Stimulated activated effector memory CD8-positive, alpha-beta T cell treated with anti-CD3 and anti-CD28 coated beads, Interleukin-12 subunit alpha, Interleukin-12 subunit beta, amount 100 ng/mL, for 72 hours (primary cell): ENCODE measurements at regions not wholly inside any gene's neighbourhood (a gene's known extent, or its start where the extent isn't known, plus 50 kb on each side); places are given as distances from the start of the nearest gene placed in this dataset.
A peak's percentile ranks its signal among the peaks of the same experiment; 100 is the strongest.
"Not testable (repeated sequence)": the region's sequence is repeated elsewhere in the genome, so short reads cannot be mapped to it uniquely, and the experiment has no call there.

Experiments
- ATAC-seq: fragments of 150-1000 bp; cut with Tn5 transposase; 2 replicates; pipeline ENCODE4 v1.10.0; 2021
- DNase-seq, 2 donors: peaks; one replicate each; pipeline ENCODE4 v3.0.0; 2021 to 2022; ENCODE audit warnings: low spot score in 2 of 2
- H3K27ac Mint-ChIP-seq: one replicate; pipeline ENCODE4 v1.8.0; 2022; ENCODE audit warnings: mild to moderate bottlenecking, mixed read lengths
- H3K36me3 Mint-ChIP-seq: one replicate; pipeline ENCODE4 v1.8.0; 2022; ENCODE audit warnings: mild to moderate bottlenecking, mixed read lengths
- H3K4me1 Mint-ChIP-seq: one replicate; pipeline ENCODE4 v1.8.0; 2022; ENCODE audit warnings: mixed read lengths
- H3K4me3 Mint-ChIP-seq: one replicate; pipeline ENCODE4 v1.8.0; 2022; ENCODE audit warnings: mild to moderate bottlenecking, mixed read lengths
- H3K9me3 Mint-ChIP-seq: one replicate; pipeline ENCODE4 v1.8.0; 2022; ENCODE audit warnings: mixed read lengths

DNA sequence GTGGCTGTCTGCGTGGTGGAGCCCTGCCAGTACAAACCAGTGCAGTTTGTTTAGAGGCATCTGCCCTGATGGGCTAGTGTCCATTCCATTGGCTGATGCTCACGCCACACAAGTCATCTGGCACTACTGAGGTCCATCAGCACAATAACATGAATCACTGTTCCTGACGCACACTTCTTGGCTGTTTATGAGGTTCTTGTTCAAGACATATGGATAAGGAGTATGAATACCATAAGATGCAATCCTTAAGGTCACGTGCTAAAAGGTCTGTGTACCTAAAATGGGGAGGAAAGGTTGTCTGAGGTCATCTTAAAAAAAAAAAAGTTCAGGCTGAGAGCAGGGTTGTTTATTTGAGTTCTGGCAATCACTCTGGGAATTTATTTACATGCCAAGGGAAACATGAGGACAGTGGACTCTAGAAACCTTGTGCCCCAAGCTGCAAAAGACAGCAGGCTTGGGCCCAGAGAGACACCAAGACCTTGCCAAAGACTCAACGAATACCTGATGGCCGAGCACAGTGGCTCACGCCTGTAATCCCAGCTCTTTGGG lies 54.1 kb upstream of the SHLD1 start:
- Mint-ChIP-seq H3K4me3 (no peak overlapping the region), H3K9me3 (no peaks in the 10 kb centered on the region), H3K36me3 (no peaks in the 10 kb centered on the region), H3K27ac (no peak overlapping the region), H3K4me1 (no peaks in the 10 kb centered on the region)
- DNase-seq, result no peak
- no peak for ATAC-seq

DNA sequence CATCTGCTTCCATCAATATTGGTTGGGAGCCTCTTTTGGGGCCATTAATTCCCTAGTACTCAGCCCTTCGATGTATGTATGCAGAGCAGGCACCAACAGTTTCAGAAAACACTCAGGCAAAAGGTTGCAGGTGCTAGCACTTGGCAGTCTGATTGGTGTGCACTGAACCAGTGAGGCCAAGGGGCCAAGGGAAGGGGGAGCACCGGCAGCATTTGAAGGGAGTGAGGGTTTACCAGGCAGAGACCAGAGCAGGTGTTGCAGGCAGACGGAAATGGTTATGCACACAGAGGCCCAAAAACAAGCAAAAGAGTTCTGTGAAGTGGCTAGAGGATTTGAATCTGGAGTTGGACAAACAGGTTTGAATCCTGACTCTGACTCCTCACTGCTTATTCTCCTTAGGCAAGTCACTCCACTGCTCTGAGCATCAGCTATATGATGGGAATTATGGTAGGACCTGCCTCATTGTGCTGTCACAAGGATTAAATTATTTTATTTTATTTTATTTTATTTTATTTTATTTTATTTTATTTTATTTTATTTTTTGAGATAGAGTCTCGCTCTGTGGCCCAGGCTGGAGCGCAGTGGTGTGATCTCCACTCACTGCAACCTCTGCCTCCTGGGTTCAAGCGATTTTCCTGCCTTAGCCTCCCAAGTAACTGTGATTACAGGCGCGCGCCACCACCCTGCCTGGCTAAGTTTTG lies 58.1 kb upstream of the SHLD1 start:
- no peak for DNase-seq
- Mint-ChIP-seq H3K27ac (no peak overlapping the region), H3K9me3 (no peaks in the 10 kb centered on the region), H3K4me1 (no peaks in the 10 kb centered on the region), H3K4me3 (no peak overlapping the region), H3K36me3 (no peaks in the 10 kb centered on the region)
- no peak for ATAC-seq

DNA sequence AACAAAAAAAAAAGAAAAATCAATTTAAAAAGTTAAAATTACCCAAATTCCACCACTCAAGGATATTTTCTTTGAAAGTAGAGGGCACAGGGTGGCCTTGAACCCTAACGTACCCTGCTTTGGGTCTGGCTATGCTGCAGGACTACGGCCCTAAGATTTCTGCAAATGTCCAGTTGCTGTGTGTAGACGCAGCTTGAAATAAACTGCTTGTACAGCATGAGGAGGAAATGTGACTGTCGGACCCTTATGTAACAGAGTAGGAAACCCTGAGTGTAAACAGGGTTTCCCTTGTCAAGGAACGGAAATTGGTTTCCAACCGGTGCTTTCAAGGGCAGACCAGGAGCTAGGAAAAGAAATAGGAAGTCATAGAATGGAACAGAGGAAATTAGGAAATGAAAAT lies 60.7 kb upstream of the SHLD1 start:
- ATAC-seq (no peak), DNase-seq (no peak)
- H3K27ac Mint-ChIP-seq, result no peak overlapping the region
- H3K9me3 Mint-ChIP-seq, result no peaks in the 10 kb centered on the region
- no peaks in the 10 kb centered on the region for H3K36me3 Mint-ChIP-seq
- no peaks in the 10 kb centered on the region for H3K4me1 Mint-ChIP-seq
- no peak overlapping the region for H3K4me3 Mint-ChIP-seq

DNA sequence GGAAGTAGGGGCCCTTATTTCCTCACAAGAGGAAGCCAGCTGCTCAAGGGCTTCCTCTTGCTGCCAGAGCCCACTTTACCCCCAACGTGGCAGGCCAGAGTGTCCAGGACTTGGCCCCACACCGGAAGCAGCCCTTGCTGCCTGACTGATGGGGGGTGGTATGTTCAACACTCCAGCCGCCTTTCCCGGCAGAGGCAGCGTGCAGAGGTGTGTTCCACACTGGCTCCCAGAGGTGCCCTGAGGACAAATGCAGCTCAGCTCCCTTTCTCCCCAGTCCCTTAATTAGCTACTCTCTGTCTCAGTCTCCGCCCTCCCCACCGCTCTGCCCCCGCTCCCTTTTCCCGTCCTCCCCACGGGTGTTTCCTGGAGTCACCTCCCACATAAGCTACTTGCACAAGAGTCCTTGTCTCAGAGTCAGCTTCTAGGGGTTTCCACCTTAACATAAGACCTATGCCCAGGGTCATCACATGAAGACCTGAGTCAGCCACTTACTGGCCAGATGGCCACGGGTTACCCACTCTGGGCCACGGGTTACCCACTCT lies 61.7 kb upstream of the SHLD1 start:
- no peak overlapping the region for H3K27ac Mint-ChIP-seq
- H3K4me1 Mint-ChIP-seq, result no peaks in the 10 kb centered on the region
- H3K36me3 Mint-ChIP-seq, result no peaks in the 10 kb centered on the region
- H3K9me3 Mint-ChIP-seq, result no peaks in the 10 kb centered on the region
- ATAC-seq (no peak), DNase-seq (no peak)
- no peak overlapping the region for H3K4me3 Mint-ChIP-seq

DNA sequence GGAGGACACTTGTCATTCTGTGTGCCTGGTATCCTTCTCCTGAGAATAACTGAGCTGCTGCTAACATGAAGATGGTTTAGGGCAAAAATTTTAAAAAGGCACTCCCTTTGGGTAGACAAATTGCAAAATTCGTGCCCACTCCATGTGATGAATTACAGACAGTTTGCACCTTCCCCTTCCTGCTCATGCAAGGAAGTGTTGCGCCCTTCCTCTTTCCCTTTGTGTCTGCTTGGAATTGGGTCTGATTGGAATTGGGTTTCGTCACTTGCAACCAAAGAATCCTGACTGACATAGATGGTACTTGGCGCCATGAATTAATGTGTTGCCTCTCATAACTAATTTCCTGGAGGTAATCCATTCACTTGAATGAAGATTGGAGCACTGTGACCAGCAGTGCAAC lies 62.3 kb upstream of the SHLD1 start:
- H3K36me3 Mint-ChIP-seq, result no peaks in the 10 kb centered on the region
- no peak for ATAC-seq
- no peaks in the 10 kb centered on the region for H3K9me3 Mint-ChIP-seq
- no peak overlapping the region for H3K27ac Mint-ChIP-seq
- H3K4me1 Mint-ChIP-seq, result no peaks in the 10 kb centered on the region
- no peak overlapping the region for H3K4me3 Mint-ChIP-seq
- DNase-seq, result no peak

DNA sequence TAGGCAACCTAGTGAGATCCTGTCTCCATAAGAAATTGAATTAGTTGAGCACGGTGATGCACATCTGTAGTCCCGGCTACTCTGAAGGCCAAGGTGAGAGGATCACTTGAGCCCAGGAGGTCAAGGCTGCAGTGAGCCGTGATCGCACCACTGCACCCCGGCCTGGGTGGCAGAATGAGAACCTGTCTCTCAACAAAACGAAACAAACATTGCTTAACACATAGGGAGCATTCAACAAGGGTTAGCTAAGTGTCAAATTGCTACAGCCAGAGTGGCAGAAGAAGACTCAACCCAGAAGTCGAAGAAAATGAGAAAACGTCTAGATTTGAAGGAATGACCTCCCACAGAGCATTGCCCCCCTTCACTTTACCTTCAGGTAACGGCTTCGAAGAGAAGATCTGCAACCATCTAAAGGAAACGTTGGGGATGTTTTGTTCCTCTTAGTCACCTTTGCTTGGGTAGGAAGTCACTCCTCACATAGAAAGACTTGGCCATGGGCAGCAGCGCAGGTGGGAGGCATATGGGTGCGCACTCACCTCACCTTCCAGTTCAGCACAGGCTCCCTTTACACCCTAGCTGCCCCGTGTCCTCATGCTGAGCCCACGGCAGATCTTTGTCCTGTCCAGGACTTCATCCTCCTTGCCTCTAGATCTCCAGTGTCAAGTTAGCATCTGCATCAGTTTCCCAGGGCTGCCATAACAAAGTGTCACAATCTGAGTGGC lies 63.7 kb upstream of the SHLD1 start:
- ATAC-seq, result no peak
- Mint-ChIP-seq H3K4me1 (no peaks in the 10 kb centered on the region), H3K36me3 (no peaks in the 10 kb centered on the region), H3K9me3 (no peaks in the 10 kb centered on the region), H3K27ac (no peak overlapping the region), H3K4me3 (no peak overlapping the region)
- DNase-seq, result no peak

DNA sequence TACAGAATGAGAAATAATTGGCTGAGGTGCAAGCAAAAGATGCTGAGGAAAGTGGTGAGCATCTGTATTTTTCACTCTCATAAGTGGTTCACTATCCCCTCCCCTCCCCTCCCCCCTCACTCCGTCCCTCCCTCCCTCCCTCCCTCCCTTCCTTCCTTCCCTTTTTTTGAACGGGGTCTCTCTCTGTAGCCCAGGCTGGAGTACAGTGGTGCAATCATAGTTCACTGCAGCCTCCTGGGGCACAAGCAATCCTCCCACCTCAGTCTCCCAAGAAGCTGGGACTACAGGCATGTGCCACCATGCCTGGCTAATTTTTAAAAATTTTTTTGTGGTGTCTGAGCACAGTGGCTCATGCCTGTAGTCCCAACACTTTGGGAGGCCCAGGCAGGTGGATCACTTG lies 67.6 kb upstream of the SHLD1 start:
- not testable (repeated sequence) for ATAC-seq, H3K4me3 Mint-ChIP-seq, H3K27ac Mint-ChIP-seq, H3K36me3 Mint-ChIP-seq, DNase-seq, H3K4me1 Mint-ChIP-seq, H3K9me3 Mint-ChIP-seq

DNA sequence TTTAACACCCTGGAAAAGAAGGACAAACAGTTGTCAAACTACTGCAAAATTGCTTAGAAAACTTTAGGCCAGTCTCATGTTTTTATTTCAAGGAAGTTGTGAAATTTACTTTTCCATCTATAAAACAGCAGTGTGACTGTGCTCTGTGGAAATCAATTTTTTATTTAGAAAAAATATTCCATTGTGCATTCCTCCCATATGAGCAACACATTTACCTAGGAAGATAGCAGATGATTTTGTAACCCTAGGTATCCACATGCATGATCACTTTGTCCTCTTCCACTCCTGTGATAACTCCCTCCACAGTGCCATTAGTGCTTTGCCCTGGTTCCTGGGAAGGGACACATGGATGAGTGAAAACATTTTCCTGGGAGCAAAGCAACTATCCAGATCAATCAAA lies 69.4 kb upstream of the GPCPD1 start:
- Mint-ChIP-seq H3K4me3 (no peak overlapping the region), H3K36me3 (no peaks in the 10 kb centered on the region), H3K27ac (no peak overlapping the region), H3K4me1 (no peaks in the 10 kb centered on the region), H3K9me3 (no peaks in the 10 kb centered on the region)
- DNase-seq (no peak), ATAC-seq (no peak)

DNA sequence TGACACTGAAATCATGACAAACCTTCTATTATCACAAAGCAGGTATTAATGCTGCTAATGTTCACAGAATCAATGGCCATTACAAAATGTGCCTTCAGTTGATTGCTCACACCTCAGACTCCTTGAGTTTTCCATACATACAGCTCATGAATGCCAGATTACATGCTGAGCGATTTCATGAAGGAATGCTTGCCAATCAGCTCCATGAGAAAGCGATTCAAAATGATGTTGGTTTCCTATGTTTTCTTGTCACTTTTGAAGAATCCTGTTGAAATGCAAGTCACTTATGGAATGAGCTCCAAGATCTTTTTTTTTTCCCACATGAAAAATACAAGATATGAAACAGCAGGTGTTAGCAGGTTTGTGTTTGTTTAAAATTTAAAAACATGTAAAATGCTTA lies 68.0 kb upstream of the GPCPD1 start:
- ATAC-seq, result no peak
- H3K4me1 Mint-ChIP-seq, result no peaks in the 10 kb centered on the region
- no peaks in the 10 kb centered on the region for H3K9me3 Mint-ChIP-seq
- H3K27ac Mint-ChIP-seq, result no peak overlapping the region
- no peaks in the 10 kb centered on the region for H3K36me3 Mint-ChIP-seq
- no peak for DNase-seq
- H3K4me3 Mint-ChIP-seq, result no peak overlapping the region

DNA sequence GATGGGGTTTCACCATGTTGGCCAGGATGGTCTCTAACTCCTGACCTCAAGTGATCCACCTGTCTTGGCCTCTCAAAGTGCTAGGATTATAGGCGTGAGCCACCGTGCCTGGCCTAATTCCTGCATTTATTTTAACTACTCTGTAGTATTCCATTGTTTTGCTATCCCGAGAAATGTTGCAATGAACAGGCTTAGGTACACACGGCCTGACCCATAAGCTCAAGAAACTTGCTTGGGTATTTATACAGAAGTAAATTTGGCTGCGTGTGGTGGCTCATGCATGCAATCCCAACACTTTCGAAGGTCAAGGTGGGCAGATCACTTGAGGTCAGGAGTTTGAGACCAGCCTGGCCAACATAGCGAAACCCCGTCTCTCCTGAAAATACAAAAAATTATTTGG lies 67.1 kb upstream of the GPCPD1 start:
- not testable (repeated sequence) for H3K4me3 Mint-ChIP-seq

DNA sequence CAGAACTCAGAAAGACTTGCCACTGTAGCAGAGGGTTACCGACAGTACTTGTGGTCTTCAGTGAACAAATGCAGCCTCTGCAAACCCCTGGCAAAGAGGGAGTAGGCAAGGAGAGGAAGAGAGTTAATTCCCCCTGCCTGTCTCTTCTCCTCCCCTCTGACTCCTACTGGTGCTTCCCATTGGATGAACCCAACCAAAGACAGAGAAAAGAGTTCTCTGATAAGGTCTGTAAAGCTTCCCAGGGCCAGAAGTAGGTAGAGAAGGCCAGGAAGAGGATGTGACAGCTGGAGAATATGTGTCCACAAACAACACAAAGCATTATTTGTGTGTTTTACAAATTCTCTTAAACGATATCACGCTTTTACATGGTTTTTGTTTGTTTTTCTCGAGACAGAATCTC lies 66.6 kb upstream of the GPCPD1 start:
- ATAC-seq (no peak), DNase-seq (no peak)
- Mint-ChIP-seq H3K4me3 (no peak overlapping the region), H3K27ac (no peak overlapping the region), H3K36me3 (no peaks in the 10 kb centered on the region), H3K9me3 (no peaks in the 10 kb centered on the region), H3K4me1 (no peaks in the 10 kb centered on the region)

More for the DNA sequence above, 67.1 kb upstream of the GPCPD1 start:
- not testable (repeated sequence) for H3K36me3 Mint-ChIP-seq, H3K9me3 Mint-ChIP-seq, H3K4me1 Mint-ChIP-seq, H3K27ac Mint-ChIP-seq, ATAC-seq, DNase-seq

DNA sequence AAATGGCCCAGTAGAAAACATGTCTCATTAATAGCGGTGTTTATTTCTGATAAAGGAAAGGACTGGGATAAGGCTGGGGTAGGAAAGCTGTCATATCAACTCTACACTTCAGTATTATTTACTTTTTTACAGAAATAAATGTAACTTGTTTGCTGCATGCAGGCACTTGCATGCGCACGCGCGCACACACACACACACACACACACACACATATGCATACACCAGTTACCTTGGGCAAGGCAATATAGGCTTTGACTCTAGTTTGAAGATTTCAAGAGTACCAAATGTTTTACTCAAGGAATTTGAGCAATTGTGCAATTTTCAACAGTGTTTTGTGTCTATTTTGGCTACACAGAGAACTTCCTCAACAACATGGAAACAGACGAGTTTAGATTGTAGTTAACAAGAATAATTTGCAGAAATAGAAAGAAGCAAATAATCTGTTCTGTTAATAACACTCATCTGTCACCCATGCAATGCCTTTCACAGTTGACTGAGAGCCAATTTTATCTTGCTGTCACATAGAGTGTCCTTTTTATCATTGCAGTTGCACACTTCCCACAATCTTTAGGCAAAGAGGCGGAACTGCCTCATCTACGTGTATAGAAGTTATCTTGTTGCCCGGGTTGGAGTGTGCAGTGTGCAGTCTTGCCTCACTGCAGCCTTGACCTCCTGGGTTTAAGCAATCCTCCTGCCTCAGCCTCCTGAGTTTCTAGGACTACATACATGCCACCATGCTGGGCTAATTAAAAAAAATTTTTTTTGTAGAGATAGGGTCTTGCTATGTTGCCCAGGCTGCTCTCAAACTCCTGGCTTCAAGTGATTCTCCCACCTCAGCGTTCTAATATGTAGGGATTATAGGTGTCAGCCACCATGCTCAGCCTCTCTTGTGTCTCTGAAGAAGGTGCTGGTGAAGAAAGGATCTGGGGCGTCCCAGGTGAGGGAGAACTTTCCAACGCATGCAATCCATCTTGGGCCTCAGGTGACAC lies 64.6 kb upstream of the GPCPD1 start:
- Mint-ChIP-seq H3K4me1 (no peaks in the 10 kb centered on the region), H3K27ac (no peak overlapping the region), H3K36me3 (no peaks in the 10 kb centered on the region), H3K4me3 (no peak overlapping the region), H3K9me3 (no peaks in the 10 kb centered on the region)
- ATAC-seq, result no peak
- DNase-seq, result no peak

DNA sequence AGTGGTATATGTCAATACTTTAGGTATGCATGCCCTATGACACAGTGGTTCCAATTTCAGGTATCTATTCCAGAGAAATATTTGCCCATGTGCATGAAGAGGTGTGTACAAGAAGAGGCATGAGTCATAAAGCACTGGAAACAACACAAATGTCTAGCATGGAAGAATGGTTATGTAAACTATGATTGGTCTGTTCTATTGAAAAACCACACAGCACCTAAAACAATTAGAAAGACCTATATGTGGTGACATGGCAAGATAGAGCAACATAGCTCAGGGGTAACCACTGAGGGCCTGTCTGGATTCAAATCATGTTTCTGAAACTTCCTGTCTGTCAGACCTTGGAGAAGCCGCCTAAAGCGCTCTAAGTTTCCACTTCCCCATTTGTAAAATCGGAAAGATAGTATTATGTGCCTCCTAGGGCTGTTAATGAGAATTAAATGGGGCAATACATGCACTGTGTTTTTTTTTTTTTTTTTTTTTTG lies 63.4 kb upstream of the GPCPD1 start:
- Mint-ChIP-seq H3K27ac (no peak overlapping the region), H3K9me3 (no peaks in the 10 kb centered on the region), H3K4me3 (no peak overlapping the region), H3K36me3 (no peaks in the 10 kb centered on the region), H3K4me1 (no peaks in the 10 kb centered on the region)
- ATAC-seq (peak; percentile 88), DNase-seq (no peak)

DNA sequence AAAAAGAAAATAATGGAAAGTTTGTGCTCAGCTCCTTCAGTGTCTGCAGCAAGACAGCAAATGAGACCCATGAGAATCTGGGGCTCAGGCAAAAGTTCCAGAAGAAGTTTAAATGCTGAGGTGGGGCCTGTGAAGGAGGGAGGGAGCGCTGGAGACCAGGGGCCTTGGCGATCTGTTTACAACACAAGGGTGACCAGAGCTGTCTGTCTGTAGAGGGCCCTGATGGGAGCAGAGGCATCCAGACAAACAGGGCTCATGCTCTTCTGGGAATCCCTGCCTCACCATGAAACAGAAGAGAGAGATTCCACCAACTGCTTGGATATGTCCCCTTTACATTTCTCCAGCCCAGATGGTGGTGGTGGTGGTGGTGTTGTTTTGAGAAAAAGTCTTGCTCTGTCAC lies 60.1 kb upstream of the GPCPD1 start:
- H3K9me3 Mint-ChIP-seq, result no peaks in the 10 kb centered on the region
- DNase-seq (no peak), ATAC-seq (no peak)
- H3K4me3 Mint-ChIP-seq, result no peak overlapping the region
- H3K27ac Mint-ChIP-seq, result no peak overlapping the region
- H3K36me3 Mint-ChIP-seq, result no peaks in the 10 kb centered on the region
- H3K4me1 Mint-ChIP-seq, result no peaks in the 10 kb centered on the region

DNA sequence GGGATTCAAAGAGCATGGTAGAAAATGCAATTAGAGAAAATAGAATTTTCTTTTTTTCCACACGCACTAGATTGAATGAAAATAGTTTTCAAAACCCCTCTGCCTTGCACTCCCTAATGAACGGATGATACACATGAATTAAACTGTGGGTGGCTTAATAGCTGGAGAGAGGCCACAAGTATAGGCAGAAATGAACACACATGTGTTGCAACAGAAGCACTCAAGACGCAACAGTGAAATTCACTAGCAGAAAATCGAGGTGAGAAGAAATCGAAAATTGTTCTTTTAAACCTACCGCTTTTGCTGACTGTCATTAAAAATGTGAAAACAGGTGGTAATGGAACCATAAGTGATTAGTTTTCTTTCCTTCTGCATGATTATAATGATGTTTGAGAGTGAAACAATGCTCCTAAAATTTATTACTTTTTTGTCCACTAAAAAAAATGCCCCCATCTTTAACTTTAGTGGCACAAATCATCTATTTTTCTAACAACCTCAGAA lies 59.3 kb upstream of the GPCPD1 start:
- H3K36me3 Mint-ChIP-seq, result no peaks in the 10 kb centered on the region
- H3K4me3 Mint-ChIP-seq, result no peak overlapping the region
- no peaks in the 10 kb centered on the region for H3K4me1 Mint-ChIP-seq
- DNase-seq (no peak), ATAC-seq (no peak)
- no peaks in the 10 kb centered on the region for H3K9me3 Mint-ChIP-seq
- H3K27ac Mint-ChIP-seq, result no peak overlapping the region
